Esophagus squamous epithelium (tissue), 5 donors: ENCODE measurements at regions not wholly inside any gene's neighbourhood (a gene's known extent, or its start where the extent isn't known, plus 50 kb on each side); places are given as distances from the start of the nearest gene placed in this dataset.

Experiments
- DNase-seq: peaks from one replicate; lab custom pipeline; 2025; lab: John Stamatoyannopoulos, UW
- H3K27ac ChIP-seq, 4 donors: fragments of 200-600 bp; sonication (generic); one replicate each; pipeline ENCODE4 v1.5.1; 2016 to 2019; ENCODE audit warnings: mild to moderate bottlenecking in 1 of 4
- H3K27me3 ChIP-seq, 4 donors: fragments of 200-600 bp; sonication (generic); 1 replicate in 3 of 4; 2 replicates in 1 of 4; pipeline versions ENCODE4 v1.5.1 to v1.6.0; 2017 to 2021; ENCODE audit warnings: antibody characterized with exemption in 1 of 4
- H3K36me3 ChIP-seq, 3 donors: fragments of 200-600 bp; sonication (generic); one replicate each; pipeline ENCODE4 v1.5.1; 2016 to 2019
- H3K4me1 ChIP-seq, 3 donors: fragments of 200-600 bp; sonication (generic); one replicate each; pipeline ENCODE4 v1.5.1; 2017 to 2019
- H3K4me3 ChIP-seq, 4 donors: fragments of 200-600 bp; sonication (generic); 1 replicate in 3 of 4; 2 replicates in 1 of 4; pipeline ENCODE4 v1.5.1; 2016 to 2019; ENCODE audit warnings: mild to moderate bottlenecking in 2 of 4, moderate library complexity in 1 of 4
- H3K9me3 ChIP-seq, 3 donors: fragments of 200-600 bp; sonication (generic); one replicate each; pipeline ENCODE4 v1.5.1; 2016 to 2019
- POLR2A ChIP-seq, 4 donors: fragments of 450-650 bp; IDR thresholded peaks; one replicate each; pipeline ENCODE4 v1.6.1; 2017; ENCODE audit warnings: antibody characterized with exemption in 4 of 4, mild to moderate bottlenecking in 4 of 4, moderate library complexity in 3 of 4
- WGBS, 2 donors: methylation state at CpG; one replicate each; pipeline ENCODE4 v1.1.5; 2018; 5-methylcytosine and 5-hydroxymethylcytosine counted together
- intact Hi-C: fragments of 100-400 bp; cut with DNase I; formaldehyde crosslinking; loops from one replicate; pipeline ENCODE4 v1.15.0; 2022
- TF ChIP-seq, protein P1 (sequence below), 6 experiments: fragments of 450-650 bp in 4 of 6; fragments of 200-600 bp in 2 of 6; sonication (generic) in 2 of 6; IDR thresholded peaks; one replicate each; pipeline ENCODE4 v1.5.1; 2016 to 2019; ENCODE audit warnings: antibody characterized with exemption in 6 of 6, mild to moderate bottlenecking in 4 of 6, moderate library complexity in 4 of 6
- donor health status: DM: yes; HTN: yes; CAD: no.

DNA sequence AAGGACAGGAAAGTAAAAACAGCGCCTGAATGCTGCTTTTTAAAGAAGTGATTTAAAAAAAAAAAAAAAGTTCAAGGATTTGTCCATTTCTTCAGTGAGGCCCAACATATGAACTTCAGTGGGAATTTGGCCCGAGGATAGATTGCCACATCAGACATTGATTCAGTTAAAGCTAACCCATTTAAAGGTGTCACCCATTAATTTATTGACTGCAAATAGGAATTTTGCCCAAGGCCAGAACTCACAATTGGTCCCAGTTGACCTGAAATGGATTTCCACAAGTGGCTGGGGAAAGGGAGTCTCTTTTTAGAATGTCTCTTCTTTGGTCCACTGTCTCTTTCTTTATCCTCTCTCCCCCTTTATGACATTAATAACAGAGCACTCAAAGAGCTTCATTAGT, 86.5 kb upstream of the RPL34 start:
- WGBS, 2 donors: 84 to 93% methylated on average over 2 of the region's 2 CpGs
- intact Hi-C loops: no loop called here

DNA sequence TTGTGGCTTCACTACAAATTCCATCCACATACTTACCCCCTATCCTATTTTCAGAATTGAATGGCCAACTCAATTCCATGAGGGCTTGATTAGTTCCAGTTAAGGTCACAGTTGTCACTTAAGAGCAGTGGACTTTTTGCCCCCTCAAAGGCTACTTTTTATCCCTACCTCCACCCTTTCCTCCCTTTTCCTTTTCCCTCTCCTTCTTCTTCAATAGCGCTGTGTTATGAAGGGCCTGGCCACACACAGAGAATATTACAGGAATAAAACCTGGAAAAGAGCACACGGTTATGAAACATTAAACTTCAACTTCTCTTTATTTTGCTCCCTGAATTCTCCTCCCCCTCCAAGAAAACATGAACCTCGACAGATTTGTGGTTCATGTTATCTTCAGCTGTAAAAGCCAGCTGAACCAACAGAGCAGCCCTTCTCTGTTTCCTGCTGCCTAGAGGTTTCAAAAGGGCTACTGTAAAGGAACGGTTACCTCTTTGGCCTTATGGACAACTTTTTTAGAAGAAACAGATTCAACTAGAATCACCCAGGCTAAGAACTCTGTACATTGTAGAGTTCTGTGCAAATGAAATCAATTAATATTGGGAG, 87.0 kb upstream of the RPL34 start:
- Histone ChIP-seq H3K36me3 (no peaks in the 10 kb centered on the region), H3K4me3 (no peak overlapping the region), H3K27ac (no peak overlapping the region), H3K9me3 (no peaks in the 10 kb centered on the region), H3K27me3 (no peaks in the 10 kb centered on the region), H3K4me1 (peaks cover 0 to 5% (median 0%) of the 10 kb centered on the region in 3 donors)
- TF ChIP-seq, protein P1, sequence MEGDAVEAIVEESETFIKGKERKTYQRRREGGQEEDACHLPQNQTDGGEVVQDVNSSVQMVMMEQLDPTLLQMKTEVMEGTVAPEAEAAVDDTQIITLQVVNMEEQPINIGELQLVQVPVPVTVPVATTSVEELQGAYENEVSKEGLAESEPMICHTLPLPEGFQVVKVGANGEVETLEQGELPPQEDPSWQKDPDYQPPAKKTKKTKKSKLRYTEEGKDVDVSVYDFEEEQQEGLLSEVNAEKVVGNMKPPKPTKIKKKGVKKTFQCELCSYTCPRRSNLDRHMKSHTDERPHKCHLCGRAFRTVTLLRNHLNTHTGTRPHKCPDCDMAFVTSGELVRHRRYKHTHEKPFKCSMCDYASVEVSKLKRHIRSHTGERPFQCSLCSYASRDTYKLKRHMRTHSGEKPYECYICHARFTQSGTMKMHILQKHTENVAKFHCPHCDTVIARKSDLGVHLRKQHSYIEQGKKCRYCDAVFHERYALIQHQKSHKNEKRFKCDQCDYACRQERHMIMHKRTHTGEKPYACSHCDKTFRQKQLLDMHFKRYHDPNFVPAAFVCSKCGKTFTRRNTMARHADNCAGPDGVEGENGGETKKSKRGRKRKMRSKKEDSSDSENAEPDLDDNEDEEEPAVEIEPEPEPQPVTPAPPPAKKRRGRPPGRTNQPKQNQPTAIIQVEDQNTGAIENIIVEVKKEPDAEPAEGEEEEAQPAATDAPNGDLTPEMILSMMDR (IDR thresholded peaks at IDR 0.05): no peak
- TF ChIP-seq POLR2A (IDR thresholded peaks at IDR 0.05): no peak
- intact Hi-C loops: no loop called here
- WGBS, 2 donors: 62 to 85% methylated on average over 4 of the region's 4 CpGs
- DNase-seq: no peak

More for the DNA sequence above, 86.5 kb upstream of the RPL34 start:
- H3K4me3 ChIP-seq: no peak overlapping the region
- H3K9me3 ChIP-seq: no peaks in the 10 kb centered on the region
- DNase-seq: no peak
- no peak overlapping the region for H3K27ac ChIP-seq
- H3K4me1 ChIP-seq: peaks cover 0 to 5% (median 0%) of the 10 kb centered on the region in 3 donors
- no peaks in the 10 kb centered on the region for H3K36me3 ChIP-seq
- H3K27me3 ChIP-seq: no peaks in the 10 kb centered on the region
- TF ChIP-seq POLR2A (IDR thresholded peaks at IDR 0.05): no peak
- TF ChIP-seq, protein P1 (IDR thresholded peaks at IDR 0.05): no peak

DNA sequence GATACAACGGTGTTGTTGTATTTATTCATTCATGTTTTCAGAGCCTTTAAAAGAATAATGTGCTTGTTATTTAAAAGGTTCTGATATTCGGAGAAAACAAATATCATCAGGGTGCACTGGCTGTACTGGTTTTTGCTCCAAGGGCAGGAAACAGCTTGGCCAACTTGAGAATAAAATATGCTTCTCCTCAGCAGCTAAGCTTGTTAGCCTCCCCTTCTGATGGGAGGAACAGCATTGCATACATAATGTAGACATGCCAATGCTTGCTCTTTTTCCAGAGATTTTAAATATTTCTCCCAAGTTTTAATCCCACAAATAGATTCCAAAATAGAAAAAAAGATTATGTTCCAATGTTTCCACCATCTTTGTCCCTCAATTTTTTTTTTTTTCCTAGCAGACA, 87.6 kb upstream of the RPL34 start:
- intact Hi-C loops: no loop called here
- 60 to 66% methylated on average over 2 of the region's 2 CpGs for WGBS, 2 donors
- H3K27ac ChIP-seq: no peak overlapping the region
- H3K9me3 ChIP-seq: no peaks in the 10 kb centered on the region
- H3K4me1 ChIP-seq: peaks cover 0 to 5% (median 0%) of the 10 kb centered on the region in 3 donors
- DNase-seq: no peak
- H3K4me3 ChIP-seq: no peak overlapping the region
- no peak for TF ChIP-seq POLR2A (IDR thresholded peaks at IDR 0.05)
- TF ChIP-seq, protein P1 (IDR thresholded peaks at IDR 0.05): no peak
- no peaks in the 10 kb centered on the region for H3K27me3 ChIP-seq
- H3K36me3 ChIP-seq: no peaks in the 10 kb centered on the region

DNA sequence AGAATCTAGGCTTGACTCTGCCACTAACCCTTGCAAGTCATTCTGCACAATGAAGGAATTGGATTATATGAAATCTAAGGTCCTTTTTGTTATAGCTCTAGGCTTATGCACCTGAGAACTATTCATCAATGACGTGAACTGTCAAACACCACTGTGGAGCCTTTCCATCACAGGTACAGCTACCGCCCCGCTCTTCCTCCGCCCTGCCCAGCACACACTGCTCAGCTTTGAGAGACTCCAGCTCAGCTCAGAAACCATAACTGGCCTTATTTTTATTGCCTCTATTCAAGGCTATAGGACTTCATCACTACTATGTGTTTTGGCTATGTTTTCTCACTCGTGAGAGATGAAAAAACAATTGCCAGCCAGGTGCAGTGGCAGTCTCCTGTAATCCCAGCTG, 88.2 kb upstream of the RPL34 start:
- no peaks in the 10 kb centered on the region for H3K36me3 ChIP-seq
- peaks cover 0 to 5% (median 0%) of the 10 kb centered on the region in 3 donors for H3K4me1 ChIP-seq
- H3K27me3 ChIP-seq: no peaks in the 10 kb centered on the region
- no peaks in the 10 kb centered on the region for H3K9me3 ChIP-seq
- peak overlapping the region in 1 of 4 donors; percentile 49 for H3K27ac ChIP-seq
- TF ChIP-seq POLR2A (IDR thresholded peaks at IDR 0.05): no peak
- TF ChIP-seq, protein P1 (IDR thresholded peaks at IDR 0.05): no peak
- H3K4me3 ChIP-seq: no peak overlapping the region
- intact Hi-C loops: no loop called here
- no peak for DNase-seq
- WGBS, 2 donors: 85 to 91% methylated on average over 3 to 5 of the region's 5 CpGs

DNA sequence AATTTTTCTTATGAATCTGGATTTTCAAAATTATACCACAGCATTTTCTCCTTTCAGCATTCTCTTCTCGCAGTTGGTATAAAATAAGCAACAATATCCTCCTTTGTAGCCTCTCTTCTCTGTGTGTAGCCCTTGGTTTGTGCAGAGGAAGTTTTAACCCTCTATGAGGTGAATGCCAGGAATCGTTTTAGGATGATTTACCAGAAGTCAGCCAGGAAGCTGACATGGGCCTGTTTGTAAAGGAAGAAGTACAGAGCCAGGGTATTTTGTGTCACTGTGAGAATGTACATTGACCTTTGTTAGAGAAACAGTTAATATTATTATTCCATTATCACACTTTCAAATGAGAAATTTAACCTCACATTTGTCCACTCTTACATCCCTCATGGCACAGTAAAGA, 88.9 kb upstream of the RPL34 start:
- no peak for DNase-seq
- intact Hi-C loops: no loop called here
- Histone ChIP-seq H3K4me1 (no peaks in the 10 kb centered on the region), H3K9me3 (no peaks in the 10 kb centered on the region), H3K27me3 (no peaks in the 10 kb centered on the region), H3K4me3 (no peak overlapping the region), H3K36me3 (no peaks in the 10 kb centered on the region), H3K27ac (peak overlapping the region in 3 of 4 donors; percentile 14 to 49 (median 44))
- TF ChIP-seq POLR2A (IDR thresholded peaks at IDR 0.05): no peak
- TF ChIP-seq, protein P1 (IDR thresholded peaks at IDR 0.05): no peak
- WGBS, 2 donors: 61 to 65% methylated on average over 2 of the region's 2 CpGs
